ENCODE measurements at regions not wholly inside any gene's neighbourhood (a gene's known extent, or its start where the extent isn't known, plus 50 kb on each side); places are given as distances from the start of the nearest gene placed in this dataset.

DNA sequence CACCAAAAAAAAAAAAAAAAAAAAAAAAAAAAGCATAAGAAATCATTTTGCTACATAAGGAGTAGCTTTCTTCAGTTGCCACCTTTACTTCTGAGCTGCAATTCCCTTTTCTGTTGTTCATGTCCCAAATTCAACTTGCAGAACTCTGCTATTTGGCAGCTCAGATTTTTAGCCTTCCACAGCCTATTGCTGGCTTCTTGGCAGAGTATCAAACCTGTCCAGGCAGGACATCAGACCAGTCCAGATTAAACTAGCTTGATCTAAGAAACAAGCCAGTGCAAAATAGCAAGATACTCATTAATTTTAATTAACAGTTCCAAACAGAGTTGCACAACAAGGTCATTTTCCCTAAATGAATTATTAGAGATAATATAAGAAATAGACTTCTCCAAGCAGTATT is 123.6 kb upstream of the NR3C2 start:
- Mint-ChIP-seq H3K4me3 (no peak overlapping the region), H3K27ac (no peak overlapping the region), H3K36me3 (no peaks in the 10 kb centered on the region), H3K9me3 (peaks cover 9 to 10% of the 10 kb centered on the region in 2 donors), H3K27me3 (ENCODE audit: low read depth in 2 of 2) (no peaks in the 10 kb centered on the region), H3K4me1 (no peaks in the 10 kb centered on the region)
- no peak for ATAC-seq
- TF ChIP-seq, protein P1, sequence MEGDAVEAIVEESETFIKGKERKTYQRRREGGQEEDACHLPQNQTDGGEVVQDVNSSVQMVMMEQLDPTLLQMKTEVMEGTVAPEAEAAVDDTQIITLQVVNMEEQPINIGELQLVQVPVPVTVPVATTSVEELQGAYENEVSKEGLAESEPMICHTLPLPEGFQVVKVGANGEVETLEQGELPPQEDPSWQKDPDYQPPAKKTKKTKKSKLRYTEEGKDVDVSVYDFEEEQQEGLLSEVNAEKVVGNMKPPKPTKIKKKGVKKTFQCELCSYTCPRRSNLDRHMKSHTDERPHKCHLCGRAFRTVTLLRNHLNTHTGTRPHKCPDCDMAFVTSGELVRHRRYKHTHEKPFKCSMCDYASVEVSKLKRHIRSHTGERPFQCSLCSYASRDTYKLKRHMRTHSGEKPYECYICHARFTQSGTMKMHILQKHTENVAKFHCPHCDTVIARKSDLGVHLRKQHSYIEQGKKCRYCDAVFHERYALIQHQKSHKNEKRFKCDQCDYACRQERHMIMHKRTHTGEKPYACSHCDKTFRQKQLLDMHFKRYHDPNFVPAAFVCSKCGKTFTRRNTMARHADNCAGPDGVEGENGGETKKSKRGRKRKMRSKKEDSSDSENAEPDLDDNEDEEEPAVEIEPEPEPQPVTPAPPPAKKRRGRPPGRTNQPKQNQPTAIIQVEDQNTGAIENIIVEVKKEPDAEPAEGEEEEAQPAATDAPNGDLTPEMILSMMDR (IDR thresholded peaks at IDR 0.05): no peak
- no peaks in the 10 kb centered on the region for H3K27me3 ChIP-seq (ENCODE audit: control insufficient read depth, insufficient read depth, low read length)
- intact Hi-C loops (cut with micrococcal nuclease): no loop called here
- H3K36me3 ChIP-seq (ENCODE audit: control insufficient read depth, insufficient read depth, low read length): no peaks in the 10 kb centered on the region
- no peak for DNase-seq
- no peaks in the 10 kb centered on the region for H3K9me3 ChIP-seq (ENCODE audit: control insufficient read depth, insufficient read depth, low read length)
- H3K4me3 ChIP-seq (ENCODE audit: low read length): no peak overlapping the region
- H3K27ac ChIP-seq (ENCODE audit: low read length): no peak overlapping the region
- H3K4me1 ChIP-seq (ENCODE audit: control insufficient read depth, insufficient read depth, low read length): no peaks in the 10 kb centered on the region

DNA sequence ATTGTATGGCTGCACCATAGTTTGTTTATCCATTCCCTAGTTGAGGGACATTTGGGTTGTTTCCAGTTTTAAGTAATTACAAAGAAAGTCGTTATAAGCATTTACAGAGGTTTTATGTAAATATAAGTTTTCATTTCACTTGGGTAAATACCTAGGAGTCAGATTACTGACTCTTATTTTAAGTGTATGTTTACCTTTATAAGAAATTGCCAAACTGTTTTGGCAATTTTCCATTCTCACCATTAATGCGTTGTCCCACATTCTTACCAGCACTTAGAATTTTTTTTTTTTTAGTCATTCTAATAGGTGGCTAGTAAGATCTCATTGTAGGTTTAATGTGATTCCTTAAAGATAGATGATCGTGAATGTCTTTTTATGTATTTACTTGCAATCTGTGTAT is 121.5 kb upstream of the NR3C2 start:
- intact Hi-C loops (cut with micrococcal nuclease): no loop called here
- Histone ChIP-seq H3K27me3 (ENCODE audit: control insufficient read depth, insufficient read depth, low read length) (no peaks in the 10 kb centered on the region), H3K27ac (ENCODE audit: low read length) (no peak overlapping the region), H3K4me3 (ENCODE audit: low read length) (no peak overlapping the region), H3K4me1 (ENCODE audit: control insufficient read depth, insufficient read depth, low read length) (no peaks in the 10 kb centered on the region), H3K9me3 (ENCODE audit: control insufficient read depth, insufficient read depth, low read length) (no peaks in the 10 kb centered on the region), H3K36me3 (ENCODE audit: control insufficient read depth, insufficient read depth, low read length) (no peaks in the 10 kb centered on the region)
- Mint-ChIP-seq H3K4me3 (no peak overlapping the region), H3K4me1 (no peaks in the 10 kb centered on the region), H3K27ac (no peak overlapping the region), H3K36me3 (no peaks in the 10 kb centered on the region), H3K27me3 (ENCODE audit: low read depth in 2 of 2) (no peaks in the 10 kb centered on the region), H3K9me3 (peaks cover 8 to 12% of the 10 kb centered on the region in 2 donors)
- DNase-seq: no peak
- 78% methylated on average over 1 of the region's 3 CpGs for WGBS (ENCODE audit: insufficient coverage)
- no peak for ATAC-seq
- TF ChIP-seq, protein P1 (IDR thresholded peaks at IDR 0.05): no peak

DNA sequence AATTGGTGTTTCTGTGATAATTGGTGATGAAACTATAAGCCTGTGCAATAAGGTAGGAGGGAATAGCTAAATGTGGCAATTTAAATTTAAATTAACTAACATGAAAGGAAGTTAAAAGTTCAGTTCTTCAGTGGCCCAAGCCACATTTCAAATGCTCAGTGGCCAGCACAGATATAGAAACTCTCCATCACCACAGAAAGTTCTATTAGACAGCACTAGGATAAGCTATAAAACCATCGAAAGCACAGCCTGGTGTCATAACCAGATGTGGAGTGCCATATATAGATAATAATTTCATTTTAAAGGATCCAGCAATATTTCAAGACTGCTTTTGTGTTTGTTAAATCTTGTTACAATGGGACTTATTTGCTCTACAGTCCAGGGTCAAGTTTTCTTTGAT is 119.3 kb upstream of the NR3C2 start:
- Histone ChIP-seq H3K27me3 (ENCODE audit: control insufficient read depth, insufficient read depth, low read length) (no peaks in the 10 kb centered on the region), H3K9me3 (ENCODE audit: control insufficient read depth, insufficient read depth, low read length) (no peaks in the 10 kb centered on the region), H3K4me3 (ENCODE audit: low read length) (no peak overlapping the region), H3K4me1 (ENCODE audit: control insufficient read depth, insufficient read depth, low read length) (no peaks in the 10 kb centered on the region), H3K36me3 (ENCODE audit: control insufficient read depth, insufficient read depth, low read length) (no peaks in the 10 kb centered on the region), H3K27ac (ENCODE audit: low read length) (no peak overlapping the region)
- WGBS (ENCODE audit: insufficient coverage): 100% methylated on average over 1 of the region's 1 CpG
- intact Hi-C loops (cut with micrococcal nuclease): no loop called here
- Mint-ChIP-seq H3K4me3 (no peak overlapping the region), H3K27me3 (ENCODE audit: low read depth in 2 of 2) (no peaks in the 10 kb centered on the region), H3K36me3 (no peaks in the 10 kb centered on the region), H3K4me1 (no peaks in the 10 kb centered on the region), H3K9me3 (peaks cover 5 to 12% of the 10 kb centered on the region in 2 donors), H3K27ac (no peak overlapping the region)
- DNase-seq (no peak), ATAC-seq (no peak)
- TF ChIP-seq, protein P1 (IDR thresholded peaks at IDR 0.05): no peak

DNA sequence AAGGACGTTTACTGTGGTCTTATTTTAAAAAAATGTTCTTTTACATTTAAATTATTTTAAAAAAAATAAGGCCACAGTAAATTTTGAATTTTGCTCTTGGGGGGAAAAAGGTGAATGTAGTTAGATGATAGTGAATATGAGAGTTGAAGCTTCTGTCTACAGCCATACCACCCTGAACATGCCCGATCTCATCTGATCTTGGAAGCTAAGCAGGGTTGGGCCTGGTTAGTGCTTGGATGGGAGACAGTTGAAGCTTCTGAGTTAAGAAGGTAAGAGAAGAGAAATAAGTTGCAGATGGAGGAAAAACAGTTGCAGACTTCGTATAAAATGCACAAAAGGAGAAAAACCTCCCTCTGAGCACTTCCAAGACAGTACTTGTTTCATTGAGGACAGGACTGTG is 115.6 kb upstream of the NR3C2 start:
- no peak for ATAC-seq
- no peaks in the 10 kb centered on the region for H3K36me3 ChIP-seq (ENCODE audit: control insufficient read depth, insufficient read depth, low read length)
- no peaks in the 10 kb centered on the region for H3K4me1 Mint-ChIP-seq
- H3K27ac Mint-ChIP-seq: no peak overlapping the region
- no peak for DNase-seq
- no peaks in the 10 kb centered on the region for H3K36me3 Mint-ChIP-seq
- H3K9me3 ChIP-seq (ENCODE audit: control insufficient read depth, insufficient read depth, low read length): no peaks in the 10 kb centered on the region
- intact Hi-C loops (cut with micrococcal nuclease): no loop called here
- no peak overlapping the region for H3K27ac ChIP-seq (ENCODE audit: low read length)
- peaks cover 2 to 9% of the 10 kb centered on the region in 2 donors for H3K9me3 Mint-ChIP-seq
- TF ChIP-seq, protein P1 (IDR thresholded peaks at IDR 0.05): no peak
- no peaks in the 10 kb centered on the region for H3K27me3 ChIP-seq (ENCODE audit: control insufficient read depth, insufficient read depth, low read length)
- H3K4me1 ChIP-seq (ENCODE audit: control insufficient read depth, insufficient read depth, low read length): no peaks in the 10 kb centered on the region
- H3K4me3 Mint-ChIP-seq: no peak overlapping the region
- H3K27me3 Mint-ChIP-seq (ENCODE audit: low read depth in 2 of 2): no peaks in the 10 kb centered on the region
- H3K4me3 ChIP-seq (ENCODE audit: low read length): no peak overlapping the region
- WGBS (ENCODE audit: insufficient coverage): 100% methylated on average over 1 of the region's 3 CpGs

All from natural killer cell (primary cell).